Kidney capillary endothelial cell (primary cell): ENCODE measurements at regions not wholly inside any gene's neighbourhood (a gene's known extent, or its start where the extent isn't known, plus 50 kb on each side); places are given as distances from the start of the nearest gene placed in this dataset.

Experiments used
- DNase-seq: peaks from one replicate; pipeline ENCODE4 v3.0.0-alpha.2; 2018; ENCODE audit warnings: low spot score

GRCh38 chr13:65881561-65882155 lies 1348.5 kb downstream of the PCDH9 start:
- DNase-seq = no peak

- no peak for DNase-seq
Measured at GRCh38 chr13:65875031-65875430, 1355.1 kb downstream of the PCDH9 start.

- DNase-seq = no peak
Measured at GRCh38 chr13:65872448-65872847, 1357.7 kb downstream of the PCDH9 start.

GRCh38 chr13:65868884-65869283 lies 1361.3 kb downstream of the PCDH9 start:
- DNase-seq = no peak

- DNase-seq = no peak
Measured at GRCh38 chr13:65868099-65868498, 1362.0 kb downstream of the PCDH9 start.

- DNase-seq = no peak
Measured at GRCh38 chr13:65866138-65866537, 1364.0 kb downstream of the PCDH9 start.

GRCh38 chr13:65865206-65865605 lies 1364.9 kb downstream of the PCDH9 start:
- no peak for DNase-seq

- DNase-seq = no peak
Measured at GRCh38 chr13:65864039-65864438, 1366.1 kb downstream of the PCDH9 start.

GRCh38 chr13:65860306-65860705 lies 1369.8 kb downstream of the PCDH9 start:
- no peak for DNase-seq

- no peak for DNase-seq
Measured at GRCh38 chr13:65857942-65858565, 1372.1 kb downstream of the PCDH9 start.

- no peak for DNase-seq
Measured at GRCh38 chr13:65856431-65856830, 1373.7 kb downstream of the PCDH9 start.

- DNase-seq = no peak
Measured at GRCh38 chr13:65855242-65855805, 1374.8 kb downstream of the PCDH9 start.

GRCh38 chr13:65854431-65854830 lies 1375.7 kb downstream of the PCDH9 start:
- DNase-seq = no peak

- no peak for DNase-seq
Measured at GRCh38 chr13:65844266-65844841, 1385.8 kb downstream of the PCDH9 start.

- no peak for DNase-seq
Measured at GRCh38 chr13:65843314-65843731, 1386.8 kb downstream of the PCDH9 start.

- DNase-seq = no peak
Measured at GRCh38 chr13:65841156-65841555, 1389.0 kb downstream of the PCDH9 start.

GRCh38 chr13:65836066-65836465 lies 1394.1 kb downstream of the PCDH9 start:
- no peak for DNase-seq

- no peak for DNase-seq
Measured at GRCh38 chr13:65834897-65835296, 1395.2 kb downstream of the PCDH9 start.

GRCh38 chr13:65830411-65831205 lies 1399.5 kb downstream of the PCDH9 start:
- DNase-seq = no peak

- no peak for DNase-seq
Measured at GRCh38 chr13:65829241-65830008, 1400.7 kb downstream of the PCDH9 start.

GRCh38 chr13:65826657-65827056 lies 1403.5 kb downstream of the PCDH9 start:
- no peak for DNase-seq

GRCh38 chr13:65825039-65825438 lies 1405.1 kb downstream of the PCDH9 start:
- peak; percentile 2 for DNase-seq
